PC-9 (cell line): ENCODE measurements at regions not wholly inside any gene's neighbourhood (a gene's known extent, or its start where the extent isn't known, plus 50 kb on each side); places are given as distances from the start of the nearest gene placed in this dataset.
"Not testable (repeated sequence)": the region's sequence is repeated elsewhere in the genome, so short reads cannot be mapped to it uniquely, and the experiment has no call there.

Experiments used
- EZH2 ChIP-seq: fragments of 200-600 bp; sonication (generic); IDR thresholded peaks from 2 replicates; pipeline ENCODE4 v1.8.0; 2017; ENCODE audit warnings: antibody characterized with exemption, low read depth
- TF ChIP-seq, protein P1 (sequence below): fragments of 200-600 bp; sonication (generic); conservative IDR thresholded peaks from 2 replicates; pipeline ENCODE4 v1.6.1; 2017; ENCODE audit warnings: mixed run types, antibody characterized with exemption, mild to moderate bottlenecking, moderate library complexity

DNA sequence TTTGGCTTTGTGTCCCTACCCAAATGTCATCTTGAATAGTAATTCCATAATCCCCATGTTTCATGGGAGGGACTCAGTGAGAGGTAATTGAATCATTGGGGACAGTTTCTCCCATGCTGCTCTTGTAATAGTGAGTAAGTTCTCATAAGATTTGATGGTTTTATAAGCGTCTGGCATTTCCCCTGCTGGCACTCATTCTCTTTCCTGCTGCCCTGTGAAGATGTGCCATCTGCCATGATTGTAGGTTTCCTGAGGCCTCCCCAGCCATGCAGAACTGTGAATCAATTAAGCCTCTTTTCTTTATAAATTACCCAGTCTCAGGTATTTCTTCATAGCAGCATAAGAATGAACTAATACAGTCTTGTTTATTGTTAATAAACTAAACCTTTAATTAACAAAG lies 402.6 kb downstream of the NYAP2 start:
- TF ChIP-seq, protein P1, sequence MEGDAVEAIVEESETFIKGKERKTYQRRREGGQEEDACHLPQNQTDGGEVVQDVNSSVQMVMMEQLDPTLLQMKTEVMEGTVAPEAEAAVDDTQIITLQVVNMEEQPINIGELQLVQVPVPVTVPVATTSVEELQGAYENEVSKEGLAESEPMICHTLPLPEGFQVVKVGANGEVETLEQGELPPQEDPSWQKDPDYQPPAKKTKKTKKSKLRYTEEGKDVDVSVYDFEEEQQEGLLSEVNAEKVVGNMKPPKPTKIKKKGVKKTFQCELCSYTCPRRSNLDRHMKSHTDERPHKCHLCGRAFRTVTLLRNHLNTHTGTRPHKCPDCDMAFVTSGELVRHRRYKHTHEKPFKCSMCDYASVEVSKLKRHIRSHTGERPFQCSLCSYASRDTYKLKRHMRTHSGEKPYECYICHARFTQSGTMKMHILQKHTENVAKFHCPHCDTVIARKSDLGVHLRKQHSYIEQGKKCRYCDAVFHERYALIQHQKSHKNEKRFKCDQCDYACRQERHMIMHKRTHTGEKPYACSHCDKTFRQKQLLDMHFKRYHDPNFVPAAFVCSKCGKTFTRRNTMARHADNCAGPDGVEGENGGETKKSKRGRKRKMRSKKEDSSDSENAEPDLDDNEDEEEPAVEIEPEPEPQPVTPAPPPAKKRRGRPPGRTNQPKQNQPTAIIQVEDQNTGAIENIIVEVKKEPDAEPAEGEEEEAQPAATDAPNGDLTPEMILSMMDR: not testable (repeated sequence)
- not testable (repeated sequence) for TF ChIP-seq EZH2
